ENCODE measurements at regions not wholly inside any gene's neighbourhood (a gene's known extent, or its start where the extent isn't known, plus 50 kb on each side); places are given as distances from the start of the nearest gene placed in this dataset.
A peak's percentile ranks its signal among the peaks of the same experiment; 100 is the strongest.

- DNase-seq = no peak
Measured at GRCh38 chr2:226652983-226653765, 146.4 kb downstream of the IRS1 start.

DNA sequence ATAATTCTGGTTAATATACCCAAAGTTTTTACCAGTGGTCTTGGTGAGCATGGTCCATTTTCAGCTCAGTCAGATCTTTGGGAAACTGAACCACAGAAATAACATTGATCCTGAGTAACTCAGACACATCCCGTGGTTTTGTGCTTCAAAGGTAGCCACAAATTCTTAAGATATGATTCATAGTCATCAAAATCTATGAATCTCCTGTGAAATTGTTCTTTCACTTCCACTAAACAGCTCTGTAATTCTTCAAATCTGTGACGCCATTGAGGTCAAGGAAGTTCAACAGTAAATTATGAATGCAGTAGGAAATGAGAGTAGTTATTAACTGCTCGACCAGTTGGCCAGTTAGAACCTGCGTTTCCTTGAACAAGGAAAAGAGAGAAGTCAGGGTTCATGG lies 147.3 kb downstream of the IRS1 start:
- no peak for DNase-seq

DNA sequence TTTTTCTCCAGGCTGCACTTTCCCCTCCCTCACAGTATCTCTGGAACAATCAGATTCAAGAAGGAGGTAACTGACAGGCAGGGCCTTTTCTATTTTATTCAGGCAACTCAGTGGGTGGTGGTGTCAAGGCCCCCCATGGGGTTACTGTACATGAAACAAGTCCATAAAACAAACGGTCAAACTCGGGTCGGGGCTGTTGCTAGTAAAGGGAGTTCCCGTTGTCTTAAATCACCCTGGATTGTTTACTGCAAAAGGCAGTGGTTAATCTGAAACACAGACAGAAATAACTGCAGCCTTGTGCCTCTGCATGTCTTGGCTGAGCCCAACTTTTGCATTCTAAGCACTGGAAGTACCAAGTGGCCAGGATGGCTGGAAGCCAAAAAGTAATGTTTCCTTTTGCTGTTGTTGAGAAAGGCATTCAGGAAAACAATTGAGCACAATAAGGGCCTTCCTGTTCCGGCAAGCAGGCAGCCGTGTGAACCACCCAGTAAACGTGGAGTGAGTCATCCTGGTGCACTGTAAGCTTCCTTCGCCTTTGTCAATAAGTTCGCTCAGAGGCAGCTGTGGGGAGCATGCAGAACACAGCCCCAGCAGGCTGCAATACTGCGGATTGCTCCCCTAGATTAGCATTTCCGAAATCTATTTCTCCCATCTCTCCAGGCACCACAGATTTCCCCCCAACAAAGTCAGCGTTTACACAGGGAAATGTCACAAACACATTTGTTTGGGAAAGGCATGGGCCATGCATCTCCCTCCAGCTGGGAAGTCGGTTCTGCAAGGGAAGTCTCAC lies 149.6 kb downstream of the IRS1 start:
- DNase-seq = peak; percentile 34

DNA sequence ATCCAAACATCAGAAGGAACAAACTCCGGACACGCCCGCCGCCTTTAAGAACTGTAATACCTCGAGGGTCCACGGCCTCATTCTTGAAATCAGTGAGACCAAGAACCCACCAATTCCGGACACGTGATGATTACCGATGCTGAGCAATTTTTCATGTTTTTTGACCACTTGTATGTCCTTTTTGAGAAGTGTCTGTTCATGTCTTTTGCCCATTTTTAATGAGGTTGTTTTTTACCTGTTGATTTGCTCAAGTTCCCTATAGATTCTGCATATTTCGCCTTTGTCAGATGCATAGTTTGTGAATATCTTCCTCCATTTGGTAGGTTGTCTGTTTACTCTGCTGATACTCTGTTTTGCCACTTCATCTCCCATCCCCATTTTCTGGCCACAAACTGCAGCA lies 150.4 kb downstream of the IRS1 start:
- no peak for DNase-seq

DNA sequence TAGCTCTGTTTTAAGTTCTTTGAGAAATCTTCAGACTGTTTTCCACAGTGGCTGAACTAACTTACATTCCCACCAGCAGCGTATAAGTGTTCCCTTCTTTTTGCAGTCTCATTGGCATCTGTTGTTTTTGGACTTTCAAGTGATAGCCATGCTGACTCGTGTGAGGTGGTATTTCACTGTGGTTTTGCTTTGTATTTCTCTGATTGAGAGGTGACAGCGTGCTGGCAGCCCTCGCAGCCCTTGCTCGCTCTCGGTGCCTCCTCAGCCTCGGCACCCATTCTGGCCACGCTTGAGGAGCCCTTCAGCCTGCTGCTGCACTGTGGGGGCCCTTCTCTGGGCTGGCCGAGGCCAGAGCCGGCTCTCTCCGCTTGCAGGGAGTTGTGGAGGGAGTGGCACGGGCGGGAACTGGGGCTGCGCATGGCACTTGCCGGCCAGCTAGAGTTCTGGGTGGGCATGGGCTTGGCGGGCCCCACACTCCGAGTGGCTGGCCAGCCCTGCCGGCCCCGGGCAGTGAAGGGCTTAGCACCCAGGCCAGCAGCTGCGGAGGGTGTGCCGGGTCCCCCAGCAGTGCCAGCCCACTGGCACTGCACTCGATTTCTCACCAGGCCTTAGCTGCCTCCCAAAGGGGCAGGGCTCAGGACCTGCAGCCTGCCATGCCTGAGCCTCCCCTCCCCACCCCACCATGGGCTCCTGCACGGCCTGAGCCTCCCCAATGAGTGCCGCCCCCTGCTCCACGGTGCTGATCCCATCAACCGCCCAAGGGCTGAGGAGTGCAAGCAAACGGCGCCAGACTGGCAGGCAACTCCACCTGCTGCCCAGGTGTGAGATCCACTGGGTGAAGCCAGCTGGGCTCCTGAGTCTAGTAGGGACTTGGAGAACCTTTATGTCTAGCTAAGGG lies 151.8 kb downstream of the IRS1 start:
- no peak for DNase-seq

DNA sequence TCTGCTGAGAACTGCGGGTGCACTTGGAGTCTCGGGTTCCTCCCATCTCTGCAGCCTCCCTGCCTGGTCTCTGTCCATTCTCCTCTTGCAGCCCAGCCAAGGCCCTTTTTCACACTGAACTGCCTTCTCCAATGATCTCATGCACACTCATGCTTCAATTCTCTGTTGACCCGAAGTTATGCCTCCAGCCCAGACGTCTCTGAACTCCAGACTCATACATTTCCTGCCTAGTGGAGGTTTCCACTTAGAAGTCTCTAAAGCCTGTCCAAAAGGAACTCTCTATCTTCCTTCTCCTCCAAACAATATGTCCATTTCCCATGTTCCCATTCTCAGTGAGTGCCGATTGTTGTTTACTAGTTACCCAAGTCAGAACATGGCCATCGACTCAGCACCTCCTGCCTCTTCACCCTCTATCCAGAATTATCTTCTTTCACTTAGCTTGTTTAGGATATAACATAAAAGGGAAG lies 155.2 kb downstream of the IRS1 start:
- no peak for DNase-seq

DNA sequence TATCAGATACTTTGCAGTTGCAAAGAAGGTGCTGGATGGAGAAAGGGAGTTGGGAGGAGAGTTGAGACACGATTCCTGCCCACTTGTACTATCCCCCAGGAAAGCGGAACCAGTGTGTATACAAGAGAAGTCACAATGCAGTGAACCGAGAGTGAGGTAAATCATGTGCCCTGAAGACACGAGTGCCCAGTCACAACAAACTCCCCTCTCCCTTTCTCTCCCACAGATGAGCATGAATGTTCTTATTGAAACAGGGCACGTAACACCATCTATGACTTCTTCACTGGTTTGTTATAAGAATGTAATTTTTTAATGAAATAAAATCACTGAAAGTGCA lies 155.7 kb downstream of the IRS1 start:
- DNase-seq = no peak

DNA sequence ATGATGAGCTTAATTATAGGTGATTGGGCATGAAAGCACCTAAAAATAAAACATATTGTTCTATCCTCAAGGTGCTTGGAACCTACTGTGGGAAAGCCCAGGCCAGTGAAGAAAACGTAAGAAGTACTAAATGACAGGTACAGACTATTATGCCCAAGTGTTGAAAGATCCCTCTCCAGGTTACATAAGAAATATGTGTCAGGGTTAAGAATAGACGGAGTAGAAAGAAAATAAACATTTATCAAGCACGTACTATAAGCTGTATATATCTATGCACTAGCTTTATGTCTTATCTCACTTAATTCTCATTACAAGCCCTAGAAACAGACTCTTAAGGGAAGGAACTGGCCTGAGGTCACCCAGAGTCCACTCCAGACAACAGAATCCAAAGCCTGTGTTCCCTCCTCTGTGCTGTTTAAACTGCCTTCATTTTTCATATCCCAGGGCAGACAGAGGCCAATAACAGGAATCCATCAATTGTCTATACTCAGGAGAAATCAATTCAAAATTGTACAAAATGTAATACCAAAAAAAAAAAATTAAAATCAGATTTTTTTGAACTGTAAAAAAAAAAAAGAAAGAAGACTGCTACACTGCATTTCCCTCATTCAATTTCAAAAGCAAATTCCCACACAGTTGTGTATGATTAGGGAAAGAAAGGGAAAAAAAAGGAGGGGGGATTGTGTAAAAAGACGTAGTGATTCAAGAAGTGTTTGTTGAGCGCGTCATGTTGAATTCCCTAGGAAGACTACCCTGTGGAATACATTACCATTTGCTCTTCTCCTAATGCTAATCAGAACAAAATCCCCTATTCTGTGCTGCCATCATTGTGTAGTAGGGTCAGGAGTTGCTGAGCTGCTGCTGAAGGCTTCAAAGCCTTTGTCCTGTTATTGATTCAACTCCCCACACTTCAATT lies 156.3 kb downstream of the IRS1 start:
- DNase-seq = no peak

- DNase-seq = no peak
Measured at GRCh38 chr2:226641008-226641407, 158.6 kb downstream of the IRS1 start.

- DNase-seq = no peak
Measured at GRCh38 chr2:226640501-226640900, 159.1 kb downstream of the IRS1 start.

GRCh38 chr2:226639550-226639949 lies 160.1 kb downstream of the IRS1 start:
- DNase-seq = no peak

- no peak for DNase-seq
Measured at GRCh38 chr2:226638576-226638975, 161.0 kb downstream of the IRS1 start.

GRCh38 chr2:226637383-226637782 lies 162.2 kb downstream of the IRS1 start:
- no peak for DNase-seq

GRCh38 chr2:226636586-226636985 lies 163.0 kb downstream of the IRS1 start:
- DNase-seq = no peak

DNA sequence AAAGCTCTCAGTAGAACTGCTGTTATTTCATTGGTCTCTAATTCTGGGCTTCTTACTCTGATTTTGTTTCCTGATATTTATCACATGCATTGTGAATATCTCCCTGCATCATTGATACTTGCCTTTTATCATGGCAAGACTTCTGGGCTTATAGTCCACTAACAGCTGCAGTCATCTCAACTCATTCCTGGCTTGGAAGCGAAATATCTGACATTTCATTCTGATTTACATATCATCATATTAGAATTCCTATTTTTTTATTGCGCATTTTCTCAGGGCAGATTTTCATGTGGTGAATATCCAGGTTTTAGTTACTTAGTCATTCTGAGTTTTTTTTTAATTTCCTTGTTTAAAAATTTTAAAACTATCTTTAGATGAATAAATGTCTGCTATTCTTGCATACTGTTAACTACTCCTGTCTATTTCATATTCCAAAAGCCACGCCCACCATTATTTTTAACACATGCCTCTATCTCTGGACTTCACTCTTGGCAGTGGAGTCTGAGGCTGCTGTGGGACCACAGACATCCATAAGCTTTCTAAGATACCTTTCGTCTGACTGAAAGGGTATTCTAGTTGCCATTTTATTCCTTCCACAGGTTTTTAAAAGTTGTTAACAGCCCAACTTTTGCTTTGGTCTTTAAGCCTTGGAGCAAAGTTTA lies 164.5 kb downstream of the IRS1 start:
- no peak for DNase-seq

GRCh38 chr2:226631671-226632070 lies 167.9 kb downstream of the IRS1 start:
- no peak for DNase-seq

DNA sequence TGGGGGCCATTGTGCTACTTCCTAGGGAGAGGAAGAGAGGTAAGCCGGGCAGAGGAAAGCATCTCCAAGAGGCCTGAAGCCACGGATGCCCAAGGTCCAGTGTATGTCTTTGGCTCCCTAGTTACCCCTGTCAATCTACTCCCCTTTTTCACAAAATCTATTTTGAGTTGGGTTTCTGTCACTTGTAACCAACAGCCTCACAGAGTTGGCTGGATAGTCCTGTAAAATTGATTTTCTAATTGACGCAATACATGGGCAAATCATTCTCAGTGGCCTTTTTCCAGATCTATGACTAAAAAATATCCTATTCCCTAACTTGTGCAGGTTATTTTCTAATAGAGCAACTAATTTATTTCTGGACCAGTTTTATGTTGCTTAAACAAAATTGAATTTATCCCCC lies 168.4 kb downstream of the IRS1 start:
- no peak for DNase-seq

- no peak for DNase-seq
Measured at GRCh38 chr2:226625946-226626345, 173.7 kb downstream of the IRS1 start.

DNA sequence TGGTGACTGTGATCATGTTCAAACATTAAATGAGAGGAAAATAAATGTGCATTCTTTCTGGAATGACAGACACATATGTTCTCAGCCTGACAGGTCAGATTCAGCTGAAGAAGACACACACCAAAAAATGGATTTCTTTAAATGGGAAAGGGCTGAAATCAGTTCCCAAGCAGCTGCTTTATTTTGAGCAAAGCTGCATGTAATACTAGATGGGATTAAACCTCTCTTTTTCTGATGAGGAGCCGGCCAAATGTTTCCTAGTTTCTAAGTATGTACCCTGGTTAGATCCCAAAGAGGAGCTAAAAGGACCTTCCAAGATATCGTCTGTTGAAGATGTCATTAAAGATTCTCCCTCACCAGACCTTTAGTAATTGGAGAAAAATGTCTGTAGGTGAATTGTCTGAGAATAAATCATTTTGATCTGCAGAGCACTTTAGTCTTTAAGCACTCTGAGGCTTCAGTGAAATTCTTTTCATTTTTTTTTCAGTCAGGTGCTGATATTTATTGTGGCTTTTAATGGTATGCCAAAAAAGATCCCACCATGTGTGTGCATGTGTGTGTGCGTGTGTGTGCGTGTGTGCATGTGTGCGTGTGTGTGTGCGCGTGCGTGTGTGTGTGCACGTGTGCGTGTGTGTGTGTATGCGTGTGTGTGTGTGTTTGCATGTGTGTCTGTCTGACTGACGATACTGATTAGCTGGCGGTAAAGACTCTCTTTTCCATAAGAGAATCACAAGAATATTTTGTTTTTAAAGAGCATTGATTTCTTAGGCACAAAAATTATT lies 175.8 kb downstream of the IRS1 start:
- no peak for DNase-seq

- DNase-seq = no peak
Measured at GRCh38 chr2:226622484-226622883, 177.1 kb downstream of the IRS1 start.

- no peak for DNase-seq
Measured at GRCh38 chr2:226620176-226620575, 179.4 kb downstream of the IRS1 start.
